ENCODE measurements at regions not wholly inside any gene's neighbourhood (a gene's known extent, or its start where the extent isn't known, plus 50 kb on each side); places are given as distances from the start of the nearest gene placed in this dataset.

GRCh38 chr14:98210045-98210672, 1061.8 kb downstream of the BCL11B start:
- Histone ChIP-seq H3K27me3 (ENCODE audit: control insufficient read depth, insufficient read depth, low read length) (no peaks in the 10 kb centered on the region), H3K4me3 (ENCODE audit: low read length in 3 of 3) (no peak overlapping the region), H3K9ac (ENCODE audit: low read length in 3 of 3) (no peak overlapping the region), H3K4me1 (ENCODE audit: control insufficient read depth in 2 of 3, insufficient read depth in 2 of 3, low read depth in 1 of 3, low read length in 3 of 3) (no peaks in the 10 kb centered on the region), H3K27ac (ENCODE audit: low read depth in 2 of 2, low read length in 2 of 2) (no peak overlapping the region), H3K36me3 (ENCODE audit: control insufficient read depth in 2 of 3, insufficient read depth in 3 of 3, low read length in 3 of 3) (no peaks in the 10 kb centered on the region), H3K9me3 (ENCODE audit: control insufficient read depth in 2 of 3, insufficient read depth in 1 of 3, low read length in 3 of 3) (no peaks in the 10 kb centered on the region)
- intact Hi-C loops (cut with DNase I): no loop called here
- DNase-seq (peak in 1 of 5 donors; percentile 59), FAIRE-seq (no peak)
- no peak for TF ChIP-seq CTCF (IDR thresholded peaks at IDR 0.05; ENCODE audit: borderline replicate concordance, extremely low read depth, insufficient read depth)

- H3K4me1 ChIP-seq (ENCODE audit: control insufficient read depth in 2 of 3, insufficient read depth in 2 of 3, low read depth in 1 of 3, low read length in 3 of 3): no peaks in the 10 kb centered on the region
- no peak for TF ChIP-seq CTCF (IDR thresholded peaks at IDR 0.05; ENCODE audit: borderline replicate concordance, extremely low read depth, insufficient read depth)
- FAIRE-seq (no peak), DNase-seq (no peak)
- H3K9ac ChIP-seq (ENCODE audit: low read length in 3 of 3): no peak overlapping the region
- no peaks in the 10 kb centered on the region for H3K27me3 ChIP-seq (ENCODE audit: control insufficient read depth, insufficient read depth, low read length)
- H3K36me3 ChIP-seq (ENCODE audit: control insufficient read depth in 2 of 3, insufficient read depth in 3 of 3, low read length in 3 of 3): no peaks in the 10 kb centered on the region
- no peaks in the 10 kb centered on the region for H3K9me3 ChIP-seq (ENCODE audit: control insufficient read depth in 2 of 3, insufficient read depth in 1 of 3, low read length in 3 of 3)
- H3K4me3 ChIP-seq (ENCODE audit: low read length in 3 of 3): no peak overlapping the region
- no peak overlapping the region for H3K27ac ChIP-seq (ENCODE audit: low read depth in 2 of 2, low read length in 2 of 2)
- intact Hi-C loops (cut with DNase I): no loop called here
Measured at GRCh38 chr14:98217530-98217929, 1054.5 kb downstream of the BCL11B start.

GRCh38 chr14:98218218-98218617, 1053.8 kb downstream of the BCL11B start:
- no peak overlapping the region for H3K27ac ChIP-seq (ENCODE audit: low read depth in 2 of 2, low read length in 2 of 2)
- DNase-seq (peak in 2 of 5 donors; percentile 9 to 46), FAIRE-seq (no peak)
- no peak overlapping the region for H3K9ac ChIP-seq (ENCODE audit: low read length in 3 of 3)
- H3K4me1 ChIP-seq (ENCODE audit: control insufficient read depth in 2 of 3, insufficient read depth in 2 of 3, low read depth in 1 of 3, low read length in 3 of 3): no peaks in the 10 kb centered on the region
- no peaks in the 10 kb centered on the region for H3K36me3 ChIP-seq (ENCODE audit: control insufficient read depth in 2 of 3, insufficient read depth in 3 of 3, low read length in 3 of 3)
- no peak for TF ChIP-seq CTCF (IDR thresholded peaks at IDR 0.05; ENCODE audit: borderline replicate concordance, extremely low read depth, insufficient read depth)
- H3K4me3 ChIP-seq (ENCODE audit: low read length in 3 of 3): no peak overlapping the region
- no peaks in the 10 kb centered on the region for H3K9me3 ChIP-seq (ENCODE audit: control insufficient read depth in 2 of 3, insufficient read depth in 1 of 3, low read length in 3 of 3)
- H3K27me3 ChIP-seq (ENCODE audit: control insufficient read depth, insufficient read depth, low read length): no peaks in the 10 kb centered on the region
- intact Hi-C loops (cut with DNase I): no loop called here

GRCh38 chr14:98219638-98220037, 1052.4 kb downstream of the BCL11B start:
- Histone ChIP-seq H3K27me3 (ENCODE audit: control insufficient read depth, insufficient read depth, low read length) (no peaks in the 10 kb centered on the region), H3K27ac (ENCODE audit: low read depth in 2 of 2, low read length in 2 of 2) (no peak overlapping the region), H3K9ac (ENCODE audit: low read length in 3 of 3) (no peak overlapping the region), H3K4me3 (ENCODE audit: low read length in 3 of 3) (no peak overlapping the region), H3K36me3 (ENCODE audit: control insufficient read depth in 2 of 3, insufficient read depth in 3 of 3, low read length in 3 of 3) (no peaks in the 10 kb centered on the region), H3K9me3 (ENCODE audit: control insufficient read depth in 2 of 3, insufficient read depth in 1 of 3, low read length in 3 of 3) (no peaks in the 10 kb centered on the region), H3K4me1 (ENCODE audit: control insufficient read depth in 2 of 3, insufficient read depth in 2 of 3, low read depth in 1 of 3, low read length in 3 of 3) (no peaks in the 10 kb centered on the region)
- FAIRE-seq (no peak), DNase-seq (no peak)
- intact Hi-C loops (cut with DNase I): no loop called here
- no peak for TF ChIP-seq CTCF (IDR thresholded peaks at IDR 0.05; ENCODE audit: borderline replicate concordance, extremely low read depth, insufficient read depth)

Measured in kidney (tissue), 13 donors.